Karpas-422 (cell line): ENCODE measurements at regions not wholly inside any gene's neighbourhood (a gene's known extent, or its start where the extent isn't known, plus 50 kb on each side); places are given as distances from the start of the nearest gene placed in this dataset.

Experiments used
- DNase-seq: peaks from one replicate; pipeline ENCODE4 v3.0.0-alpha.2; 2015
- H2AFZ ChIP-seq: fragments of 200-600 bp; sonication (generic); 2 replicates; pipeline ENCODE4 v1.6.1; 2014; ENCODE audit warnings: antibody characterized with exemption, low read length, mixed read lengths
- H3K27ac ChIP-seq: fragments of 200-600 bp; sonication (generic); 2 replicates; pipeline ENCODE4 v1.5.1; 2014; ENCODE audit warnings: mild to moderate bottlenecking, low read length, moderate library complexity
- H3K27me3 ChIP-seq: fragments of 200-600 bp; sonication (generic); 2 replicates; pipeline ENCODE4 v1.6.1; 2014; ENCODE audit warnings: low read length, mixed read lengths
- H3K36me3 ChIP-seq: fragments of 200-600 bp; sonication (generic); 2 replicates; pipeline ENCODE4 v1.6.1; 2014; ENCODE audit warnings: low read length, mixed read lengths; ENCODE audit not compliant: insufficient read depth
- H3K4me1 ChIP-seq: fragments of 200-600 bp; sonication (generic); 2 replicates; pipeline ENCODE4 v1.6.1; 2014; ENCODE audit warnings: mild to moderate bottlenecking, low read length, mixed read lengths
- H3K4me2 ChIP-seq: fragments of 200-600 bp; sonication (generic); 2 replicates; pipeline ENCODE4 v1.6.1; 2014; ENCODE audit warnings: low read length, low read depth, mild to moderate bottlenecking; ENCODE audit not compliant: poor library complexity, severe bottlenecking
- H3K4me3 ChIP-seq: fragments of 200-600 bp; sonication (generic); 2 replicates; pipeline ENCODE4 v1.5.1; 2014; ENCODE audit warnings: mild to moderate bottlenecking, antibody characterized with exemption, low read length, mixed read lengths
- H3K79me2 ChIP-seq: fragments of 200-600 bp; sonication (generic); 2 replicates; pipeline ENCODE4 v1.6.1; 2014; ENCODE audit warnings: mild to moderate bottlenecking, low read length, mixed read lengths
- H3K9ac ChIP-seq: fragments of 200-600 bp; sonication (generic); 2 replicates; pipeline ENCODE4 v1.6.0; 2014; ENCODE audit warnings: low read length
- H3K9me2 ChIP-seq: fragments of 200-600 bp; sonication (generic), shearing (Covaris generic); replicated peaks from 2 replicates; pipeline ENCODE4 v1.6.0; 2014; ENCODE audit warnings: mild to moderate bottlenecking, low read length, moderate library complexity; ENCODE audit not compliant: insufficient read depth
- H3K9me3 ChIP-seq: fragments of 300-700, 200-600 bp; sonication (generic); 2 replicates; pipeline ENCODE4 v1.6.1; 2014; ENCODE audit warnings: low read length, mixed read lengths
- H4K20me1 ChIP-seq: fragments of 200-600 bp; sonication (generic); 2 replicates; pipeline ENCODE4 v1.6.1; 2014; ENCODE audit warnings: mild to moderate bottlenecking, antibody characterized with exemption, low read length, low read depth; ENCODE audit not compliant: insufficient read depth

DNA sequence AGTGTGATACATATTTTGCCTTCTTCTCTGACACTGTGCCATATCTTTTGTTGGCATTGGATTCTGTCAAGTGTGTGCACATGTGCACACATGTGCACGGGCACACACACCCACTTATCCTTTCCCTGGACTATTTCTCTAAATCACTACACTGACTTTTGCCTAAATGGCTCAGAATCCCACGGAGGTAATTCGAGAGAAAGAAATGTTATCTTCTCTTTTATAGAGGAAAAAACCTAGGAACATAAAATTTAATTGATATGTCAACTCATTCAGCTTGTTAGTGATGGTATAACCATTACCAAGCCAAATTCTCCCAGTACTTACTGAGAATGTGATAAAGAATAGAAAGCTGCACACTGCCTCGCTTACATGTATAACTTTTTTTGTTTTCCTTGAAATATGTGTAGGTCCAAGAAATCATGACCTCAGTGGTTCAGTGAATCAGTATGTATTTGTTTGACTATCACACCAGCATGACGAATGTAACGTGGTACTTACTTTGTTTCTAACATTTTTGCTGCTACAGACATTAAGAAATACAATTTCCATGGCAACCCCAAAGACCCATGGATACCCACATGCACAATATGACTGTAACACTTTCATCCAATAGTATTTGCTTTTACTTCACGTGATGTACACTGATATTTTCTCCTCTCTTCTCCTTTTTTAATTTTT lies 163.0 kb downstream of the PCDH7 start:
- no peaks in the 10 kb centered on the region for H4K20me1 ChIP-seq
- H3K4me3 ChIP-seq = no peak overlapping the region
- no peak overlapping the region for H2AFZ ChIP-seq
- no peaks in the 10 kb centered on the region for H3K36me3 ChIP-seq
- H3K9me3 ChIP-seq = peaks cover 13% of the 10 kb centered on the region
- no peak for DNase-seq
- H3K79me2 ChIP-seq = no peaks in the 10 kb centered on the region
- H3K4me1 ChIP-seq = no peaks in the 10 kb centered on the region
- H3K4me2 ChIP-seq = no peak overlapping the region
- no peaks in the 10 kb centered on the region for H3K27me3 ChIP-seq
- no peaks in the 10 kb centered on the region for H3K9me2 ChIP-seq
- no peak overlapping the region for H3K27ac ChIP-seq
- no peak overlapping the region for H3K9ac ChIP-seq

DNA sequence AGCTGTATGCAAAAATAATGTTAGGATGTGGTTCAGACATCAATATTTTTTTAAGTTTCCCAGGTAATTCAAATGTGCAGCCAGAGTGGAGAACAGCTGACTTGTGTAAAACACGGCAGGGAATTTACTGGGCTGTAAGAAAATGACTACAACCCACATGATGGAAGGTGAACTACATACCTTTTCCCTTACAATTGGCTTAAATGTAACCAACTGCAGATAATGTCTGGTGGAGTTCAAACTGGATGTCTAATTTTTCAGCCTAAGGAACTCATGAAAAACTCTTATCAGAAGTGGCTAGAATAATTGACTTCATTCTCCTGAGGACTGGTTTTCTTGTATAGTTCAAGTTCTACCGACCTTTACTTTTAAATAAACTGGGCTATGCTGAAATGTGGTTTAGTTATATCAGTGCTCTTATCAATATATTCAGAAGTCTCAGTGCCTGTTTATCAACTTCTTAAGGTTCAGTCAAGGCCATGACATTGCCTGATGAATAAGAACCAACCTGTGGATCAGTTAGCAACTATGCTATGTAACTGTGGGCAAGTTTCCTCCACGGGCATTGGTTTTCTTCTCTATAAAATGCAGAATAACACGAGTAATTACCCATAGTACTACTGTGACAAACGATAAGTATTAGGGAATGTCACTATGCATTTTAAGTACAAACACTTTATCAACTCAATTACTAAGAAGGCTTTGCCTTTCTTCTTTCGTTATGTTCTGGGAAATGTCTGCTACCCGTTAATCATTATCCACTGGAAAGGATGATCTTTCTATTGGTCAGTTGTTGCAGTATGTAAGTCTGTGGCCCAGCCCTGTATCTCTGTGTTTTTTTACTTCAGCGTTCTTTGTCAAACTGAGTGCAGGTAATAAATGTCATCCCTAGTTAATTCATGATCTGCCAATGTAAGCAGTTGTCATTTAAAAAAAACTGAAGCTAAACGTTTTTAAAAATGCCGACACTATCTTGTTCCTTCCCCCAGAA lies 181.6 kb downstream of the PCDH7 start:
- Histone ChIP-seq H3K27ac (no peak overlapping the region), H3K4me3 (no peak overlapping the region), H2AFZ (no peak overlapping the region), H3K9me3 (peaks cover 34% of the 10 kb centered on the region), H3K36me3 (no peaks in the 10 kb centered on the region), H3K4me1 (no peaks in the 10 kb centered on the region), H3K9me2 (no peaks in the 10 kb centered on the region), H3K79me2 (no peaks in the 10 kb centered on the region), H3K4me2 (no peak overlapping the region), H4K20me1 (no peaks in the 10 kb centered on the region), H3K9ac (no peak overlapping the region), H3K27me3 (no peaks in the 10 kb centered on the region)
- DNase-seq = no peak

DNA sequence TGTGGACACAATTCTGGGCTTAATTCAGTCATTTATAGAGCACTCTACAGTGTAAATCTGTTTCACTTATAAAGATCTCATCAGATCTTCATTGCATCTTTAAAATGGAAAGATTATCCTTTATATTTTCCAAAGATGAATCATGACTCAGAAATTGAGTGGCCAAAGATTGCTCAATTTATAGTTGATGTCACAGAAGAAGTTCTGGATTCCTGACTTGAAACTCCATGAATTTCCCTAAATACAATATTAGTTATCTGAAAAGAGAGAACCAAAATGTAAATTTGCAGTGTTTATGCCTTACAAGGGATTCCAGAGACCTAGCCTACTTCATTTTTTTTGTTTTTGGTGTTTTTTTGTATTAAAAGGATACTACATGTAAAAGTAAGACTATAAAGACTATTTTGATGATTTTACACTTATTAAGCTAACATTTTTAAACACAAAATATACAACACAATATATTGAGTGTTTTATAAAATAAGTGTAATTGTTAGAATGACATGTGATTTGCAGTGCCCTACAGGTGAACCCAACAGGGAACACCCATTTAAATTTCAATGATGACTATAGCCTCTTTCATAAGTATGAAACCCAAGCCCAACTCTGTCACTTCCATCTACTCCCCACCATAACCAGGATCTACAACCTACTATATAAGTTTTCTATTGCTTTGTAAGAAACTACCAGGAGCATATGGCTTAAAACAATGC lies 183.5 kb downstream of the PCDH7 start:
- H3K36me3 ChIP-seq = no peaks in the 10 kb centered on the region
- H3K4me1 ChIP-seq = no peaks in the 10 kb centered on the region
- no peak overlapping the region for H3K4me2 ChIP-seq
- no peaks in the 10 kb centered on the region for H3K79me2 ChIP-seq
- H3K9ac ChIP-seq = no peak overlapping the region
- no peaks in the 10 kb centered on the region for H3K9me2 ChIP-seq
- no peaks in the 10 kb centered on the region for H4K20me1 ChIP-seq
- no peak overlapping the region for H3K4me3 ChIP-seq
- H2AFZ ChIP-seq = no peak overlapping the region
- H3K27ac ChIP-seq = no peak overlapping the region
- H3K27me3 ChIP-seq = no peaks in the 10 kb centered on the region
- no peak for DNase-seq
- peaks cover 34% of the 10 kb centered on the region for H3K9me3 ChIP-seq

DNA sequence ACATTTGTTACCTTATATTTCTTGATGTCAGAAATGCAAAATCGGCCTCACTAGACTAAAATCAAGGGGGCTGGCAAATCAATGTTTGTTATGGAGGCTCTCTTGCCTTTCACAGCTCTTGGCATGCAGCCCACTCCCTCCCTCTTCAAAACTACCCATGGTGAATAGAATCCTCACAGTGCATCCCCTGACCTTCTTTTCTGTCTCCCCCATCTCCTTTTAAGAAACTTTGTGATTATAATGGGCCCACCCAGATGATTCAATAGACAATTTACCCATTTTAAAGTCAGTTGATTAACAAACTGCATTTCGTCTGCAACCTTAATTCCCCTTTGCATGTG lies 184.0 kb downstream of the PCDH7 start:
- Histone ChIP-seq H3K4me2 (no peak overlapping the region), H3K27me3 (no peaks in the 10 kb centered on the region), H3K4me3 (no peak overlapping the region), H3K9me2 (no peaks in the 10 kb centered on the region), H3K79me2 (no peaks in the 10 kb centered on the region), H3K9me3 (peaks cover 31% of the 10 kb centered on the region), H3K36me3 (no peaks in the 10 kb centered on the region), H2AFZ (no peak overlapping the region), H4K20me1 (no peaks in the 10 kb centered on the region), H3K4me1 (no peaks in the 10 kb centered on the region), H3K27ac (no peak overlapping the region), H3K9ac (no peak overlapping the region)
- DNase-seq = no peak

DNA sequence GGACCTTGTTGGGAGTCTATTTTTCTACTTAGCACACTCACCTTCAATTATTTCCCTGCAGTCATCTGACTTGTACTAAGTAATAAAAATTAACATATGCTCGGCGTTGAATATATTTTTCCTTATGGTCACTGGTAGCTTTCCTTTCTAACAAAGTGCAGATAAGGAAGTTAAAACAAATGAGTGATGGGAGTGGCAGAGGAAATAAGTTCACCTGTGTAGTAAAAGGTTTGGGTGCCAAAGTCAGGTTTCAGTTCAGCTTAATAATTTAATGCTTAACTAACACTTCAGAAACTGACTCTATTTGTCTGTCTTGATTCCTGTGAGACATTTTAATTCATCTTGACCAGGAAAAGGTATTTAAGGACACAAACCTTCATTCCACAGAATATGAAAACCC lies 184.4 kb downstream of the PCDH7 start:
- Histone ChIP-seq H3K27ac (no peak overlapping the region), H3K79me2 (no peaks in the 10 kb centered on the region), H3K9me3 (peaks cover 27% of the 10 kb centered on the region), H3K27me3 (no peaks in the 10 kb centered on the region), H3K9ac (no peak overlapping the region), H3K4me1 (no peaks in the 10 kb centered on the region), H3K36me3 (no peaks in the 10 kb centered on the region), H2AFZ (no peak overlapping the region), H3K9me2 (no peaks in the 10 kb centered on the region), H3K4me2 (no peak overlapping the region), H3K4me3 (no peak overlapping the region), H4K20me1 (no peaks in the 10 kb centered on the region)
- no peak for DNase-seq

DNA sequence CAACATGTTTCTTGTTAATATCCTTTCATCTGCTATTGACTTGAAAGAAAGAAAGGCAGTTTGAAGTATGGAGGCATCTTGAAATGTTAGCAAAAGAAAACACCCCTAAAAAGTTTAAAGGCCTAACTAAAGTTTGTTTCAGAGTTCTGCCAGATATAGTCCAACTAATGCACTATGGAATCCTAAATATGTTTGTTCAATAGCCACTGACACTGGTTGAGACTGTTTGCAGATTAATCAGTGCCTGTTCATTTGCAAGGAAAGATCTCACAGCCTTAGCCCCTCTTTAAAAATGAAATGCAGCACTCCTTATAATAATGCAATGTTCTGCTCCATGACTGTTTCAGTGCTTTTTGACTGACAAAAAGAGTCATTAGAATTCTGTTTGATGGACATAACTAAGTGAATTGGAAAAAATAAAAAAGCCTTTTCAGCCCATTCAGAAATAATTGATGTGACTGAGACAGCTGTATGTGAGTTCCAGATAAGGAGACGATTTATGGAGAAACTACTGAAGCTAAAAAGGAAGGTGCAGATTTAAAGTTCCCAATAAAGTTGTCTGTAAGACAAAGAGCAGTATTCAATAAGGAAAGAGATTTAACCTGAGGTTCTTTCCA lies 192.0 kb downstream of the PCDH7 start:
- H3K9me2 ChIP-seq = no peaks in the 10 kb centered on the region
- H3K27me3 ChIP-seq = no peaks in the 10 kb centered on the region
- H3K4me3 ChIP-seq = no peak overlapping the region
- no peak for DNase-seq
- no peaks in the 10 kb centered on the region for H3K79me2 ChIP-seq
- no peaks in the 10 kb centered on the region for H3K36me3 ChIP-seq
- no peaks in the 10 kb centered on the region for H3K4me1 ChIP-seq
- no peak overlapping the region for H3K4me2 ChIP-seq
- H2AFZ ChIP-seq = no peak overlapping the region
- no peak overlapping the region for H3K9ac ChIP-seq
- no peak overlapping the region for H3K27ac ChIP-seq
- H3K9me3 ChIP-seq = peaks cover 22% of the 10 kb centered on the region
- no peaks in the 10 kb centered on the region for H4K20me1 ChIP-seq

DNA sequence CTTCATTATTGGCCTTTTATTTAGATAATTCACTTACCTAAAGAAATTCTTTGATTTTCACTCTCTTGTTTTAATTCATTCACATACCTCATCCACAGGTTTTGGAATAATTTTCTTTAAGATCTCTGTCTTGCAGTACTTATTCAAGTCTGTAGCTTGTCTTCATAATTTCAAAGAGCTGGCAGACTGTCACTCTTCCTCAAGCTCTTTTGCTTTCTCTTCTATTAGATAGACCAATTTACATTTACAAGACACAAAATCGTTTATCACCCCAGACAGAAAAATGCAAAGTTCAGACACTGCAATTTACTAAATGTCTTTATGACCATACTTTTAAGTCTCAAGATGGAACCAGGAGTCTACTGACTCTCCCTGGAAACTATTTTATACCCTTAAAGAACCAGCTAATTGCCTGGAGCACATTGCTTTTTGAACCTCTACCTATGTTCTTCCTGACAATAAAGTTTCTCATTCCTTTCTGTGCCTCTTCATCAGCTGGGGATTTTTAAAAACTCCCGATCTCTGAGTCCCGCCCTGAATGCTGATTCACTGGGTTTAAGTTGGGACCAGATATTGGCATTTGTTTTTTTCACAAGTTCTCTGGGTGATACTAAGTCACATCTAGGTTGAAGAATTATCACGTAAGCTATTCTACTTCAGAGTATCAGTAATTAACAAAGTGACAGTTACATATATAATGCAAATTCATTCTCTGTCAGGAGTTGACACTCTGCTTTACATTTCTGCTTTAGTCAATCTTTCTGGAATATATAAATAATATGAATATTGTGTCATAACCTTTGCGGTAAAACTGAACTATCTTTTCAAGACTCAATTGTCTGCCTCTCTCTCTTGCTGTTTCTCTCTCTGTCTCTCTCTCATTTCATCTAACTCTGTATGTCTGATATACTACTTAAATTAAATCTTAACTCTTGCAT lies 196.4 kb downstream of the PCDH7 start:
- no peak overlapping the region for H3K9ac ChIP-seq
- no peaks in the 10 kb centered on the region for H3K79me2 ChIP-seq
- H3K27me3 ChIP-seq = no peaks in the 10 kb centered on the region
- DNase-seq = no peak
- no peak overlapping the region for H2AFZ ChIP-seq
- H3K36me3 ChIP-seq = no peaks in the 10 kb centered on the region
- no peak overlapping the region for H3K4me2 ChIP-seq
- H3K9me2 ChIP-seq = no peaks in the 10 kb centered on the region
- H4K20me1 ChIP-seq = no peaks in the 10 kb centered on the region
- H3K9me3 ChIP-seq = peaks cover 42% of the 10 kb centered on the region
- no peak overlapping the region for H3K27ac ChIP-seq
- H3K4me3 ChIP-seq = no peak overlapping the region
- no peaks in the 10 kb centered on the region for H3K4me1 ChIP-seq
